Kidney (tissue), 13 donors: ENCODE measurements at regions not wholly inside any gene's neighbourhood (a gene's known extent, or its start where the extent isn't known, plus 50 kb on each side); places are given as distances from the start of the nearest gene placed in this dataset.

Experiments
- DNase-seq, 5 donors: peaks; one replicate each; pipeline ENCODE4 v3.0.0-alpha.2; 2013 to 2020
- FAIRE-seq: peaks from 2 replicates; lab custom pipeline; 2012; peaks lifted over from hg19 to GRCh38; lab: Jason Lieb, UNC
- H3K27ac ChIP-seq, 2 donors: one replicate each; pipeline ENCODE4 v1.7.0; 2013; ENCODE audit warnings: low read depth in 2 of 2, low read length in 2 of 2, inconsistent platforms in 1 of 2
- H3K27me3 ChIP-seq: one replicate; pipeline ENCODE4 v1.7.1; 2013; ENCODE audit warnings: low read length, inconsistent platforms; ENCODE audit not compliant: control insufficient read depth, insufficient read depth
- H3K36me3 ChIP-seq, 3 donors: one replicate each; pipeline versions ENCODE4 v1.7.0 to v1.7.1; 2013; ENCODE audit warnings: low read length in 3 of 3, control low read depth in 1 of 3, inconsistent platforms in 1 of 3; ENCODE audit not compliant: insufficient read depth in 3 of 3, control insufficient read depth in 2 of 3
- H3K4me1 ChIP-seq, 3 donors: one replicate each; pipeline versions ENCODE4 v1.7.0 to v1.7.1; 2013; ENCODE audit warnings: low read length in 3 of 3, inconsistent platforms in 1 of 3, low read depth in 1 of 3; ENCODE audit not compliant: control insufficient read depth in 2 of 3, insufficient read depth in 2 of 3
- H3K4me3 ChIP-seq, 3 donors: one replicate each; pipeline versions ENCODE4 v1.7.0 to v1.8.1; 2013; ENCODE audit warnings: low read length in 3 of 3, control low read depth in 1 of 3, inconsistent platforms in 1 of 3
- H3K9ac ChIP-seq, 3 donors: one replicate each; pipeline versions ENCODE4 v1.7.0 to v1.7.1; 2013; ENCODE audit warnings: low read length in 3 of 3, control low read depth in 1 of 3, inconsistent platforms in 1 of 3
- H3K9me3 ChIP-seq, 3 donors: one replicate each; pipeline versions ENCODE4 v1.7.0 to v1.7.1; 2013; ENCODE audit warnings: low read length in 3 of 3, control low read depth in 1 of 3, inconsistent platforms in 1 of 3; ENCODE audit not compliant: control insufficient read depth in 2 of 3, insufficient read depth in 1 of 3
- CTCF ChIP-seq: IDR thresholded peaks from 3 replicates; pipeline ENCODE4 v1.5.1; 2012; ENCODE audit warnings: mild to moderate bottlenecking, moderate library complexity, borderline replicate concordance; ENCODE audit not compliant: insufficient read depth; ENCODE audit errors: extremely low read depth
- intact Hi-C: fragments of 100-400 bp; cut with DNase I; formaldehyde crosslinking; loops from one replicate; pipeline ENCODE4 v1.11.1; 2022
- donor health status: control.
- donor health status: control.
- donor health status: control.
- donor health status: control.
- donor health status: control.
- donor health status: DM: yes; HTN: yes; CAD: no.
- donor health status: Normal renal cell carcinoma (clear cell type).

GRCh38 chr7:24200407-24200966 is 83.5 kb upstream of the NPY start:
- Histone ChIP-seq H3K9me3 (no peaks in the 10 kb centered on the region), H3K27ac (no peak overlapping the region), H3K27me3 (no peaks in the 10 kb centered on the region), H3K4me1 (no peaks in the 10 kb centered on the region), H3K36me3 (no peaks in the 10 kb centered on the region), H3K9ac (no peak overlapping the region), H3K4me3 (no peak overlapping the region)
- FAIRE-seq (no peak), DNase-seq (no peak)
- no peak for TF ChIP-seq CTCF
- intact Hi-C loops = no loop called here

- no peak for DNase-seq
- Histone ChIP-seq H3K27me3 (no peaks in the 10 kb centered on the region), H3K9me3 (no peaks in the 10 kb centered on the region), H3K27ac (no peak overlapping the region), H3K36me3 (no peaks in the 10 kb centered on the region), H3K9ac (no peak overlapping the region), H3K4me1 (no peaks in the 10 kb centered on the region), H3K4me3 (no peak overlapping the region)
- no peak for TF ChIP-seq CTCF
- intact Hi-C loops = no loop called here
- FAIRE-seq = no peak
Observed at GRCh38 chr7:24201226-24201625, 82.8 kb upstream of the NPY start.

DNA sequence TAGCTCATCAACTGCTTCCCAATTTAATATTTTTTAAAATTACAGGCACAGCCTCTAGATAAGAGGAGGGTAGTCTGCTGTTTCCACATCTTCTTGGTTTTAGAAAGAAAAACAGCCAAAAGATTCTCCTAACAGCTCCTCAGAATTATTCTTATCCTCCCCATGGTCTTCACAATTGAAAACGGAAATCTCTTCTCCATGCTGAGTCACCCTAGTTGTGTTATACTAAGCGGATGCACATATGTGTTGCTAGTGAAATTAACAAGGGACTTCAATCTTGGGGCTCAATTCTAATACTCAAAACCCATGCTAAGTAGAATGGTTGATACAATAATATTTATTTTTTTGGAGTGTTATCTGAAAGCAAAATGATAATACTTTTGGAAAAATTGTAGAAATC is 71.9 kb upstream of the NPY start:
- Histone ChIP-seq H3K27me3 (no peaks in the 10 kb centered on the region), H3K4me3 (no peak overlapping the region), H3K9me3 (no peaks in the 10 kb centered on the region), H3K27ac (no peak overlapping the region), H3K36me3 (no peaks in the 10 kb centered on the region), H3K4me1 (no peaks in the 10 kb centered on the region), H3K9ac (no peak overlapping the region)
- intact Hi-C loops = no loop called here
- DNase-seq = no peak
- TF ChIP-seq CTCF = no peak
- FAIRE-seq = no peak

- intact Hi-C loops = no loop called here
- Histone ChIP-seq H3K9me3 (no peaks in the 10 kb centered on the region), H3K27ac (no peak overlapping the region), H3K4me1 (no peaks in the 10 kb centered on the region), H3K27me3 (no peaks in the 10 kb centered on the region), H3K36me3 (no peaks in the 10 kb centered on the region), H3K9ac (no peak overlapping the region), H3K4me3 (no peak overlapping the region)
- DNase-seq (no peak), FAIRE-seq (no peak)
- TF ChIP-seq CTCF = no peak
Observed at GRCh38 chr7:24213311-24213710, 70.7 kb upstream of the NPY start.
